HEK293 (cell line): ENCODE measurements at regions not wholly inside any gene's neighbourhood (a gene's known extent, or its start where the extent isn't known, plus 50 kb on each side); places are given as distances from the start of the nearest gene placed in this dataset.
"Not testable (repeated sequence)": the region's sequence is repeated elsewhere in the genome, so short reads cannot be mapped to it uniquely, and the experiment has no call there.

Experiments used
- CTCF ChIA-PET: fragments of 350-600 bp; formaldehyde crosslinking; extraction: SDS; loops from one replicate; lab custom pipeline; 2021; ENCODE audit warnings: antibody characterized with exemption; lab: Yijun Ruan, JAX
- POLR2A ChIA-PET: fragments of 300-600 bp; formaldehyde crosslinking; extraction: SDS; loops from one replicate; lab custom pipeline; 2020; ENCODE audit warnings: antibody characterized with exemption, inconsistent platforms; lab: Yijun Ruan, JAX
- H3K27ac ChIP-seq: fragments of 200-500 bp; sonication (Bioruptor generic); 2 replicates; pipeline ENCODE4 v1.5.1; 2014; ENCODE audit warnings: low read depth, low read length, control low read depth, inconsistent platforms; ENCODE audit errors: extremely low read depth
- H3K36me3 ChIP-seq, 2 experiments: fragments of 200-500 bp in 1 of 2; sonication (Bioruptor generic) in 1 of 2; 1 replicate in 1 of 2; 2 replicates in 1 of 2; pipeline ENCODE4 v1.5.1; 2014 to 2017; ENCODE audit warnings: inconsistent platforms in 2 of 2, low read length in 2 of 2; ENCODE audit not compliant: control insufficient read depth in 2 of 2, insufficient read depth in 1 of 2
- H3K4me1 ChIP-seq: fragments of 200-500 bp; sonication (Bioruptor generic); 2 replicates; pipeline ENCODE4 v1.5.1; 2014; ENCODE audit warnings: mild to moderate bottlenecking, low read length, inconsistent platforms; ENCODE audit not compliant: control insufficient read depth, insufficient read depth
- H3K4me3 ChIP-seq: 2 replicates; pipeline ENCODE4 v1.5.1; 2011; ENCODE audit warnings: low read depth, mild to moderate bottlenecking, control low read depth, low read length, moderate library complexity
- H3K9me3 ChIP-seq: fragments of 200-500 bp; sonication (Bioruptor generic); 2 replicates; pipeline ENCODE4 v1.5.1; 2014; ENCODE audit warnings: low read depth, low read length, inconsistent platforms; ENCODE audit not compliant: control insufficient read depth, insufficient read depth
- AEBP2 ChIP-seq: fragments of 450-650 bp; formaldehyde crosslinking; IDR thresholded peaks from 2 replicates; pipeline ENCODE4 v1.5.1; 2016; ENCODE audit warnings: missing biosample characterization, missing genetic modification characterization, borderline replicate concordance
- BCL11B ChIP-seq: fragments of 450-650 bp; formaldehyde crosslinking; IDR thresholded peaks from 2 replicates; pipeline ENCODE4 v1.5.1; 2016; ENCODE audit warnings: low read depth, missing biosample characterization, missing genetic modification characterization
- BCL6B ChIP-seq: fragments of 450-650 bp; formaldehyde crosslinking; IDR thresholded peaks from 2 replicates; pipeline ENCODE4 v1.5.1; 2017; ENCODE audit warnings: missing biosample characterization, missing genetic modification characterization
- KLF17 ChIP-seq: fragments of 450-650 bp; formaldehyde crosslinking; IDR thresholded peaks from 2 replicates; pipeline ENCODE4 v1.5.1; 2016; ENCODE audit warnings: missing biosample characterization, missing genetic modification characterization
- PBX3 ChIP-seq: sonication (generic); formaldehyde crosslinking; IDR thresholded peaks from 2 replicates; pipeline ENCODE4 v1.8.1; 2022; ENCODE audit warnings: mild to moderate bottlenecking, moderate library complexity, missing genetic modification reagents
- REPIN1 ChIP-seq: fragments of 450-650 bp; formaldehyde crosslinking; IDR thresholded peaks from 2 replicates; pipeline ENCODE4 v1.5.1; 2017; ENCODE audit warnings: missing biosample characterization, missing genetic modification characterization, low read depth
- ZFHX2 ChIP-seq: fragments of 450-650 bp; formaldehyde crosslinking; conservative IDR thresholded peaks from 2 replicates; pipeline ENCODE4 v1.5.1; 2016; ENCODE audit warnings: missing biosample characterization, missing genetic modification characterization
- ZNF133 ChIP-seq: fragments of 450-650 bp; formaldehyde crosslinking; IDR thresholded peaks from 2 replicates; pipeline ENCODE4 v1.5.1; 2016; ENCODE audit warnings: missing biosample characterization, missing genetic modification characterization
- ZNF239 ChIP-seq: fragments of 450-650 bp; formaldehyde crosslinking; IDR thresholded peaks from 2 replicates; pipeline ENCODE4 v1.5.1; 2016; ENCODE audit warnings: missing biosample characterization, missing genetic modification characterization
- ZNF311 ChIP-seq: fragments of 450-650 bp; formaldehyde crosslinking; IDR thresholded peaks from 2 replicates; pipeline ENCODE4 v1.5.1; 2017; ENCODE audit warnings: missing biosample characterization, missing genetic modification characterization, borderline replicate concordance
- ZNF354C ChIP-seq: fragments of 450-650 bp; formaldehyde crosslinking; IDR thresholded peaks from 2 replicates; pipeline ENCODE4 v1.5.1; 2016; ENCODE audit warnings: missing biosample characterization, missing genetic modification characterization, low read depth, borderline replicate concordance
- ZNF362 ChIP-seq: fragments of 450-650 bp; formaldehyde crosslinking; IDR thresholded peaks from 2 replicates; pipeline ENCODE4 v1.5.1; 2016; ENCODE audit warnings: missing biosample characterization, missing genetic modification characterization
- ZNF514 ChIP-seq: fragments of 450-650 bp; formaldehyde crosslinking; IDR thresholded peaks from 2 replicates; pipeline ENCODE4 v1.5.1; 2016; ENCODE audit warnings: missing biosample characterization, missing genetic modification characterization
- ZNF571 ChIP-seq: fragments of 450-650 bp; formaldehyde crosslinking; IDR thresholded peaks from 2 replicates; pipeline ENCODE4 v1.5.0; 2017; ENCODE audit warnings: missing biosample characterization, missing genetic modification characterization
- ZNF660 ChIP-seq: fragments of 450-650 bp; IDR thresholded peaks from 2 replicates; pipeline ENCODE4 v1.5.1; 2018; ENCODE audit warnings: missing biosample characterization, mild to moderate bottlenecking, missing genetic modification characterization
- ZNF704 ChIP-seq: fragments of 450-650 bp; formaldehyde crosslinking; IDR thresholded peaks from 2 replicates; pipeline ENCODE4 v1.5.1; 2016; ENCODE audit warnings: missing biosample characterization, missing genetic modification characterization
- ZNF768 ChIP-seq: fragments of 450-650 bp; formaldehyde crosslinking; IDR thresholded peaks from 2 replicates; pipeline ENCODE4 v1.5.1; 2018; ENCODE audit warnings: missing biosample characterization, mild to moderate bottlenecking, missing genetic modification characterization
- ZNF843 ChIP-seq: fragments of 450-650 bp; formaldehyde crosslinking; IDR thresholded peaks from 2 replicates; pipeline ENCODE4 v1.5.1; 2016; ENCODE audit warnings: missing biosample characterization, missing genetic modification characterization
- ZSCAN23 ChIP-seq: fragments of 450-650 bp; formaldehyde crosslinking; IDR thresholded peaks from 2 replicates; pipeline ENCODE4 v1.5.1; 2016; ENCODE audit warnings: missing biosample characterization, missing genetic modification characterization

GRCh38 chr20:48440916-48441315 is 386.9 kb downstream of the PREX1 start:
- H3K36me3 ChIP-seq: no peaks in the 10 kb centered on the region
- no peaks in the 10 kb centered on the region for H3K4me1 ChIP-seq
- H3K9me3 ChIP-seq: no peaks in the 10 kb centered on the region
- H3K4me3 ChIP-seq: no peak overlapping the region
- ChIA-PET POLR2A (no interaction called here), CTCF (no interaction called here)
- TF ChIP-seq ZNF362 (no peak), PBX3 (no peak), ZFHX2 (no peak), ZNF768 (tag by site-specific recombination) (no peak), ZNF571 (no peak), REPIN1 (tag by site-specific recombination) (no peak), ZSCAN23 (tag by site-specific recombination) (no peak), ZNF514 (tag by site-specific recombination) (no peak), BCL11B (no peak)
- H3K27ac ChIP-seq: no peak overlapping the region

- H3K9me3 ChIP-seq, POLR2A ChIA-PET, H3K4me1 ChIP-seq, H3K27ac ChIP-seq, H3K4me3 ChIP-seq, CTCF ChIA-PET, H3K36me3 ChIP-seq: not testable (repeated sequence)
Measured at GRCh38 chr20:48440261-48440660, 387.5 kb downstream of the PREX1 start.

GRCh38 chr20:48437146-48437545 is 390.7 kb downstream of the PREX1 start:
- H3K36me3 ChIP-seq: no peaks in the 10 kb centered on the region
- ChIA-PET CTCF (no interaction called here), POLR2A (no interaction called here)

GRCh38 chr20:48436609-48437008 is 391.2 kb downstream of the PREX1 start:
- H3K36me3 ChIP-seq, H3K27ac ChIP-seq, H3K9me3 ChIP-seq, CTCF ChIA-PET, H3K4me1 ChIP-seq, POLR2A ChIA-PET, H3K4me3 ChIP-seq: not testable (repeated sequence)

More at GRCh38 chr20:48437146-48437545, 390.7 kb downstream of the PREX1 start:
- Histone ChIP-seq H3K4me1 (no peaks in the 10 kb centered on the region), H3K27ac (no peak overlapping the region), H3K4me3 (no peak overlapping the region), H3K9me3 (no peaks in the 10 kb centered on the region)
- TF ChIP-seq ZNF660 (tag by site-specific recombination) (no peak), AEBP2 (no peak), ZNF704 (tag by site-specific recombination) (no peak), BCL6B (tag by site-specific recombination) (no peak), ZNF311 (tag by site-specific recombination) (no peak), ZNF354C (tag by site-specific recombination) (no peak), KLF17 (no peak), ZNF843 (tag by site-specific recombination) (no peak), ZNF239 (no peak), ZNF133 (tag by site-specific recombination) (no peak)
- TF ChIP-seq, all 188 proteins: peak for 0
